22Rv1 (cell line): ENCODE measurements at regions not wholly inside any gene's neighbourhood (a gene's known extent, or its start where the extent isn't known, plus 50 kb on each side); places are given as distances from the start of the nearest gene placed in this dataset.

Experiments
- ZFX ChIP-seq: fragments of 450-650 bp; IDR thresholded peaks from 2 replicates; pipeline ENCODE4 v1.6.1; 2017; ENCODE audit warnings: antibody characterized with exemption, borderline replicate concordance
- TF ChIP-seq, protein P1 (sequence below): fragments of 450-650 bp; IDR thresholded peaks from 2 replicates; pipeline ENCODE4 v1.5.1; 2017; ENCODE audit warnings: mild to moderate bottlenecking

DNA sequence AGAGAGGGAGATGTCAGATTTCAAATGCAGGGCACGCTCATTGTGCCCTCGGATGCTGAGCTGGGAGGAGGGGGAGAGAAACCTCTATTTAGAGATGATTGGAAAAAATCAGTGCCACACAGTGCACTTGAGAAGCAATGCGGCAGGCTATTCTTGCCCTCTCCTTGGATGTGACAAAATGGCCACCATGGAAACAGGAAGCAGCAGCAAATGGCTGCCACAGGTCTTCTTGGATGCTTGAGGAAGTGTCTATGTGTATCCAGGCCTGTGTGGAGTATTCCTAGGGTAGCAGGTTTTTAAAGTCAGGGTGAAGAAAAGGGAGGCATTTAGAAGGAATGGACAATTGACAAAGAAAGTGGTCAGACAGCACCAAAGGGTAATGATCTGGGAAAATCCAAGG is 340.1 kb upstream of the ZFHX3 start:
- TF ChIP-seq, protein P1, sequence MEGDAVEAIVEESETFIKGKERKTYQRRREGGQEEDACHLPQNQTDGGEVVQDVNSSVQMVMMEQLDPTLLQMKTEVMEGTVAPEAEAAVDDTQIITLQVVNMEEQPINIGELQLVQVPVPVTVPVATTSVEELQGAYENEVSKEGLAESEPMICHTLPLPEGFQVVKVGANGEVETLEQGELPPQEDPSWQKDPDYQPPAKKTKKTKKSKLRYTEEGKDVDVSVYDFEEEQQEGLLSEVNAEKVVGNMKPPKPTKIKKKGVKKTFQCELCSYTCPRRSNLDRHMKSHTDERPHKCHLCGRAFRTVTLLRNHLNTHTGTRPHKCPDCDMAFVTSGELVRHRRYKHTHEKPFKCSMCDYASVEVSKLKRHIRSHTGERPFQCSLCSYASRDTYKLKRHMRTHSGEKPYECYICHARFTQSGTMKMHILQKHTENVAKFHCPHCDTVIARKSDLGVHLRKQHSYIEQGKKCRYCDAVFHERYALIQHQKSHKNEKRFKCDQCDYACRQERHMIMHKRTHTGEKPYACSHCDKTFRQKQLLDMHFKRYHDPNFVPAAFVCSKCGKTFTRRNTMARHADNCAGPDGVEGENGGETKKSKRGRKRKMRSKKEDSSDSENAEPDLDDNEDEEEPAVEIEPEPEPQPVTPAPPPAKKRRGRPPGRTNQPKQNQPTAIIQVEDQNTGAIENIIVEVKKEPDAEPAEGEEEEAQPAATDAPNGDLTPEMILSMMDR = no peak
- no peak for TF ChIP-seq ZFX
